Stimulated activated CD8-positive, alpha-beta memory T cell treated with anti-CD3 and anti-CD28 coated beads, Interleukin-7, amount 100 ng/mL, for 4 hours (primary cell): ENCODE measurements at regions not wholly inside any gene's neighbourhood (a gene's known extent, or its start where the extent isn't known, plus 50 kb on each side); places are given as distances from the start of the nearest gene placed in this dataset.

Source experiments
- DNase-seq, 2 donors: peaks; one replicate each; pipeline ENCODE4 v3.0.0-alpha.2; 2020; ENCODE audit warnings: low read depth in 2 of 2

DNA sequence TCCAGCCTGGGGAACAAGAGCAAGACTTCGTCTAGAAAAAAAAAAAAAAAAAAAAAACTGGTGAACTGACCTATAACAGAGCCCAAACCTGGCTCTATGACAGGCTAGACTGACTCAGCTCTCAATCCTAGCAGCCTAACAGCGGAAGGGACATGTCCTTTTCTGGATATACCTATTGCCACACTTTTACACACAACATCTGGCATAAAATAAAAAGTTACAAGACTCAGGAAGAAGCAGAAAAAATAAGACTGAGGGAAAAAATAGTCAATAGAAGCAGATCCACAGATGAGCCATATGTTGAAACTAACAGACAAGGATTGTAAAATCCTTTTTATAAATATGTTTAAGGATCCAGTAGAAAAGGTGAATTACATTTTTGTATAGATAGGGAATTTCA, 57.5 kb upstream of the IPO9 start:
- no peak for DNase-seq

DNA sequence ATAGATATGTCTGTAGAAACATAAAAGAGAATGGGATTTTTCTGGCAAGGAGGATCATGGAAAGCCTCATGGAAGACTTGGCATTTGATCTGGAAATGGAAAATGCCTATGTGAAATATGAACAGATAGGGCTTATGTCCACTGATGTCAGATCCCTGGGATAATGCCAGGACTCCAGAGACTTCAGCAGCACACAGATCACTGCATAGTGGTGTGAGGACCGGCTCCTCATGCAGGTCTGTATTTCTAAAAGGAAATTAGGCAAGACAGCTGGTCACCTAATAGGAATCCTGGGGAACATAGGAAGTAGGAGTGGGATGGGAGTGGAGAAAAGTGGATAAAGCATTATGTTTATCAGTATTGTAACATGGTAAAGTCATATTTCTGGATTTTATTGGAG, 56.8 kb upstream of the IPO9 start:
- no peak for DNase-seq

DNA sequence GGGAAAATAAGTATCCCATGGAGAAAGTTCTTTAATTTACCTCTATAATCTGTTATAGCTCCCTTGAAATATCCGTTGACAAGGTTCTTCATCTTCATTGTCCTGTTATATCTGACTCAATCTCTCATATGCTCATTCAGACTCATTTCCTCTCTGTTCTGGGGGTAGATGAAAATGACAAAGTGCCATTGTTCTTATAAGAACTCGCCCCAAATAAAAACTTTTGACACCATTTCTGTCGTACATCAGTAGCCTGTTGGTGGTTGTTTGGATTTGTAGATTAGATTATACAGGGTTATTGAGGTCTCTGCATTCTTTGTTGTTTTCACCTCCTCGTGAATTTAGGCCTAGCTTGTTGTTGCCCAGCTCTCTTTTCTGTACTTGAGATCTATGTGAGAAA, 55.2 kb upstream of the IPO9 start:
- DNase-seq: no peak

DNA sequence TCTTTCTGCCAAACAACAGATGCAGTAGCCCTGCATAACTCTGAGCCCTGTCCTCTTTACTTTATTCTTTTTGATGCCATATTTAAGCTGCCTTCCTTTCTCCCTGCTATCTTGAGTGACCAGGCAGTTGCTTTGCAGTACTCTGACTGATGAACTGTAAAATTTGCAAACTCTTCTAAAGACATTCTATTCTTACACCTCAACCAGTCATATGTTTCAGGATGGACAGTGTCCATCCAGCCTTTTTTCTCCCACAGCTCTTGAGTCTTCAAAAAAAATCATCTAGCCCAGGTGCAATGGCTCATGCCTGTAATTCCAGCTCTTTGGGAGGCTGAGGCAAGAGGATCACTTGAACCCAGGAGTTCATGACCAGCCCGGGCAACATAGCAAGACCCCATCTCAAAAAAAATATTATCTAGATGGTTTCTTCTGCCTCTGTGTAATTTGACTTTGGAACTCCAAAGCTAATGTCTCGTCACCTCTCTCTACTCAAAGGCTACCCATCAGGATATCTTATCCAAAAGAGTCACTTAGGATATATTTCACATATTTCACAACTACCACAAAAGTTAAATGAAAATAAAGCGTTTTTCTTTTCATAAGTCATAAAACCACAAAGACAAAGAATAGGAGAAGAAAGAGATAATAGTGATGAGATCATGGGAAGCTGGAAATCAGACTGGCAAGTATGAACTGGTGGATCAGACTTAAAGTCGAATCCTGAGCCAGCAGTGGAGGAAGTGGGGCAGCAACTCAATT, 54.6 kb upstream of the IPO9 start:
- DNase-seq: no peak

- no peak for DNase-seq
Measured at GRCh38 chr1:201774983-201775344, 54.0 kb upstream of the IPO9 start.

GRCh38 chr1:201775380-201775779, 53.6 kb upstream of the IPO9 start:
- no peak for DNase-seq

DNA sequence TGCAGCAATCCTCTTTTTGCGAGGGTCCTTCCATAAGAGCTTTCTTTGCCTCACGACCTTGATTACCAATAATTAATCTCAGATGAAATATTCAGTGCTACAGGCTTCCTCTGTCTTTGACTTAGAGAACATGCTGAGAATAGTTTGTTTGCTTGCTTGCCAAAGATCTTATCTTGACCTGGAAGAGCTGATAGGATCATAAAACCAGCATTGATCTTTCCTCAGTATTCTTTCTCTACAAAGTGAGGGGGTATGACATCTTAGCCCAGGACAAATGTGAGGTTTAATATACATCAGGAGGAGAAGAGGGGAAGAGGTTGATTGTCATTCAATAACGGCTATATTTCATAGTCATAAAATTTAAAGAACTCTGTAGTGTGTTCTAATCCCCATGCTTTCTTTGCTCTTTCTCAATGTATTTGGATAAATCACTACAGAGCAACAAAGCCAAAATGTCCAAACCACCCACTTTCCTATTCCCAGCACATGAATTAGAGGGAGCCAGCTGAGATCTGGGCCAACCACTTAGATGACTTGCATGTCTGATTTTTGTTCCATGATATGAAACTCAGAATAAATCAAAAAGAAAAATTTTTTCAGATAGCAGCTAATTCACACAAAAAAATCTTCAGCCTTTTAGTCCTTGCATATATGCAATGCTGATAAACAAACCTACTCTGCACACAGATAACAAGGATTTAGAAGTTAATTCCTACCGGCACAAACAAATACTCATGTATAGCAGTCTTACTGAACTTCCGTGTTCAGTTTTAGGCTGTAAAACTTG, 50.5 kb upstream of the IPO9 start:
- no peak for DNase-seq
